ENCODE measurements at regions not wholly inside any gene's neighbourhood (a gene's known extent, or its start where the extent isn't known, plus 50 kb on each side); places are given as distances from the start of the nearest gene placed in this dataset.

DNA sequence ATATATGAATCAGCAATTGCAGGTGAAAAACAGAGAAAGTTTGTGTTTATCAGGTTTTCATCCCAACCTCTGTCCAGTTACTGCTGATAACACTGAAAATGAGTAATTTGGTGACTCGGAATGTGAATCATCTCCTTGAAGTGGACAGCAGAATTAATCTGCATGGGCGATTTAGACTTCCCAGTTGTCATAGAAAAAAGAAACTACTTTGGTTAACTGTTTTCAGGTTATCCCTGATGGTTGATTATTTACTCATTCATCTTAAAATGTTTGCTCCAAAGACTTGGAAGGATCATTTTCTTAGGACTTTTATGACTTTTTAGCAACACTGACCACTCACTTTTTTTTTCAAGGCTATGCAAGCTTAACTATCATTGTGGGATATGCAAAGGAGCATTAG, 504.1 kb upstream of the ANKRD30A start:
- TF ChIP-seq CEBPB (IDR thresholded peaks at IDR 0.05; ENCODE audit: low read depth, low read length), result no peak
- TF ChIP-seq, protein P1, sequence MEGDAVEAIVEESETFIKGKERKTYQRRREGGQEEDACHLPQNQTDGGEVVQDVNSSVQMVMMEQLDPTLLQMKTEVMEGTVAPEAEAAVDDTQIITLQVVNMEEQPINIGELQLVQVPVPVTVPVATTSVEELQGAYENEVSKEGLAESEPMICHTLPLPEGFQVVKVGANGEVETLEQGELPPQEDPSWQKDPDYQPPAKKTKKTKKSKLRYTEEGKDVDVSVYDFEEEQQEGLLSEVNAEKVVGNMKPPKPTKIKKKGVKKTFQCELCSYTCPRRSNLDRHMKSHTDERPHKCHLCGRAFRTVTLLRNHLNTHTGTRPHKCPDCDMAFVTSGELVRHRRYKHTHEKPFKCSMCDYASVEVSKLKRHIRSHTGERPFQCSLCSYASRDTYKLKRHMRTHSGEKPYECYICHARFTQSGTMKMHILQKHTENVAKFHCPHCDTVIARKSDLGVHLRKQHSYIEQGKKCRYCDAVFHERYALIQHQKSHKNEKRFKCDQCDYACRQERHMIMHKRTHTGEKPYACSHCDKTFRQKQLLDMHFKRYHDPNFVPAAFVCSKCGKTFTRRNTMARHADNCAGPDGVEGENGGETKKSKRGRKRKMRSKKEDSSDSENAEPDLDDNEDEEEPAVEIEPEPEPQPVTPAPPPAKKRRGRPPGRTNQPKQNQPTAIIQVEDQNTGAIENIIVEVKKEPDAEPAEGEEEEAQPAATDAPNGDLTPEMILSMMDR (IDR thresholded peaks at IDR 0.05; ENCODE audit: control extremely low read depth in 1 of 3, insufficient read depth in 1 of 3, low read depth in 1 of 3, low read length in 3 of 3), result no peak
- no peak for TF ChIP-seq POLR2A (IDR thresholded peaks at IDR 0.05; ENCODE audit: control extremely low read depth in 1 of 2, low read depth in 2 of 2, low read length in 2 of 2)
- TF ChIP-seq, protein P2, sequence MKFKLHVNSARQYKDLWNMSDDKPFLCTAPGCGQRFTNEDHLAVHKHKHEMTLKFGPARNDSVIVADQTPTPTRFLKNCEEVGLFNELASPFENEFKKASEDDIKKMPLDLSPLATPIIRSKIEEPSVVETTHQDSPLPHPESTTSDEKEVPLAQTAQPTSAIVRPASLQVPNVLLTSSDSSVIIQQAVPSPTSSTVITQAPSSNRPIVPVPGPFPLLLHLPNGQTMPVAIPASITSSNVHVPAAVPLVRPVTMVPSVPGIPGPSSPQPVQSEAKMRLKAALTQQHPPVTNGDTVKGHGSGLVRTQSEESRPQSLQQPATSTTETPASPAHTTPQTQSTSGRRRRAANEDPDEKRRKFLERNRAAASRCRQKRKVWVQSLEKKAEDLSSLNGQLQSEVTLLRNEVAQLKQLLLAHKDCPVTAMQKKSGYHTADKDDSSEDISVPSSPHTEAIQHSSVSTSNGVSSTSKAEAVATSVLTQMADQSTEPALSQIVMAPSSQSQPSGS (IDR thresholded peaks at IDR 0.05; ENCODE audit: low read length), result no peak
- TF ChIP-seq JUND (IDR thresholded peaks at IDR 0.05; ENCODE audit: low read length), result no peak
- no peak for TF ChIP-seq POLR2AphosphoS5 (IDR thresholded peaks at IDR 0.05; ENCODE audit: low read depth, low read length)
- TF ChIP-seq KDM5A (IDR thresholded peaks at IDR 0.05; ENCODE audit: low read length), result no peak
- no peak for TF ChIP-seq ASH2L (IDR thresholded peaks at IDR 0.05; ENCODE audit: low read length)
- no peak for TF ChIP-seq HDAC6 (IDR thresholded peaks at IDR 0.05; ENCODE audit: low read depth, low read length)
- no peak for TF ChIP-seq SIN3A (conservative IDR thresholded peaks at IDR 0.05 in 1 of 2, IDR thresholded peaks at IDR 0.05 in 1 of 2; ENCODE audit: low read depth in 1 of 2, low read length in 2 of 2)
